Sigmoid colon (tissue), 6 donors: ENCODE measurements at regions not wholly inside any gene's neighbourhood (a gene's known extent, or its start where the extent isn't known, plus 50 kb on each side); places are given as distances from the start of the nearest gene placed in this dataset.

Experiments used
- DNase-seq: peaks from one replicate; pipeline ENCODE4 v3.0.0-alpha.2; 2019
- H3K27ac ChIP-seq, 4 donors: fragments of 200-600 bp; sonication (generic); one replicate each; pipeline ENCODE4 v1.5.1; 2016 to 2019; ENCODE audit warnings: mild to moderate bottlenecking in 1 of 4
- H3K27me3 ChIP-seq, 3 donors: fragments of 200-600 bp; sonication (generic); one replicate each; pipeline ENCODE4 v1.5.1; 2019; ENCODE audit warnings: mild to moderate bottlenecking in 1 of 3
- H3K36me3 ChIP-seq, 4 donors: fragments of 200-600 bp; sonication (generic); one replicate each; pipeline ENCODE4 v1.5.1; 2016 to 2019
- H3K4me1 ChIP-seq, 4 donors: fragments of 200-600 bp; sonication (generic); one replicate each; pipeline ENCODE4 v1.5.1; 2017 to 2019
- H3K4me3 ChIP-seq, 4 donors: fragments of 200-600 bp; sonication (generic); one replicate each; pipeline ENCODE4 v1.5.1; 2017 to 2019; ENCODE audit warnings: mild to moderate bottlenecking in 2 of 4, moderate library complexity in 1 of 4
- H3K9me3 ChIP-seq, 4 donors: fragments of 200-600 bp in 3 of 4; sonication (generic) in 3 of 4; one replicate each; pipeline versions ENCODE4 v1.5.1 to v1.6.1; 2013 to 2019
- EP300 ChIP-seq, 4 donors: sonication (generic); formaldehyde crosslinking; IDR thresholded peaks; one replicate each; pipeline ENCODE4 v1.6.1; 2017; ENCODE audit warnings: antibody characterized with exemption in 4 of 4
- POLR2A ChIP-seq, 2 donors: fragments of 450-650 bp; IDR thresholded peaks; one replicate each; pipeline ENCODE4 v1.6.1; 2016; ENCODE audit warnings: antibody characterized with exemption in 2 of 2, mild to moderate bottlenecking in 2 of 2, moderate library complexity in 2 of 2
- POLR2AphosphoS5 ChIP-seq, 4 donors: sonication (generic); formaldehyde crosslinking; IDR thresholded peaks; one replicate each; pipeline ENCODE4 v1.6.1; 2017; ENCODE audit warnings: antibody characterized with exemption in 4 of 4
- WGBS, 2 donors: extraction: QIAGEN DNeasy Blood & Tissue Kit; methylation state at CpG; one replicate each; pipeline ENCODE4 v1.1.7; 2013; 5-methylcytosine and 5-hydroxymethylcytosine counted together
- intact Hi-C: fragments of 100-400 bp; cut with DNase I; formaldehyde crosslinking; loops from one replicate; pipeline ENCODE4 v1.15.1; 2023
- TF ChIP-seq, protein P1 (sequence below), 4 experiments: fragments of 450-650 bp in 3 of 4; fragments of 200-600 bp in 1 of 4; IDR thresholded peaks; one replicate each; pipeline ENCODE4 v1.5.1; 2016 to 2019; ENCODE audit warnings: antibody characterized with exemption in 4 of 4, mild to moderate bottlenecking in 3 of 4, moderate library complexity in 2 of 4
- donor health status: healthy with polysubstance abuse.
- donor health status: healthy.

DNA sequence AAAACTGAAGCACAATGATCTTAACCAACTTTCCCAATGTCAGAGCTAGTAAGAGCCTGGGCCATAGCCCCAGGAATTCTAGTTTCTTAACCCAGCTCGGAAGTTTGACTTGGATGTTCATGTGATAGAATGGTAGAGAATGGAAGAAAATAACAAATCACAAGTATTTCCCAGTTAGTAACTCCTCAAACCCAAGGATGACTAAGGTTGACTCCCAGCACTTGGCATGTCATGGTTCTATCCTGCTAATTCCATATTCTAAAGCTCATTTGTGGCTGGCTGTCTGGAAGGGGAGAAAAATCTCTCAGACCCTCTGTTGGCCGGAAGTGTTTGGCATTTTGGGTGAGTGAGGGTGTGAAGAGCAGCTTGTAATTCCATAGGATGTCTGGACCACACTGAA, 248.7 kb downstream of the RFPL4B start:
- Histone ChIP-seq H3K36me3 (no peaks in the 10 kb centered on the region), H3K9me3 (no peaks in the 10 kb centered on the region), H3K4me3 (no peak overlapping the region), H3K27ac (no peak overlapping the region), H3K27me3 (no peaks in the 10 kb centered on the region), H3K4me1 (no peaks in the 10 kb centered on the region)
- DNase-seq = no peak
- intact Hi-C loops = no loop called here
- 83 to 91% methylated on average over 2 of the region's 2 CpGs for WGBS, 2 donors
- TF ChIP-seq, protein P1, sequence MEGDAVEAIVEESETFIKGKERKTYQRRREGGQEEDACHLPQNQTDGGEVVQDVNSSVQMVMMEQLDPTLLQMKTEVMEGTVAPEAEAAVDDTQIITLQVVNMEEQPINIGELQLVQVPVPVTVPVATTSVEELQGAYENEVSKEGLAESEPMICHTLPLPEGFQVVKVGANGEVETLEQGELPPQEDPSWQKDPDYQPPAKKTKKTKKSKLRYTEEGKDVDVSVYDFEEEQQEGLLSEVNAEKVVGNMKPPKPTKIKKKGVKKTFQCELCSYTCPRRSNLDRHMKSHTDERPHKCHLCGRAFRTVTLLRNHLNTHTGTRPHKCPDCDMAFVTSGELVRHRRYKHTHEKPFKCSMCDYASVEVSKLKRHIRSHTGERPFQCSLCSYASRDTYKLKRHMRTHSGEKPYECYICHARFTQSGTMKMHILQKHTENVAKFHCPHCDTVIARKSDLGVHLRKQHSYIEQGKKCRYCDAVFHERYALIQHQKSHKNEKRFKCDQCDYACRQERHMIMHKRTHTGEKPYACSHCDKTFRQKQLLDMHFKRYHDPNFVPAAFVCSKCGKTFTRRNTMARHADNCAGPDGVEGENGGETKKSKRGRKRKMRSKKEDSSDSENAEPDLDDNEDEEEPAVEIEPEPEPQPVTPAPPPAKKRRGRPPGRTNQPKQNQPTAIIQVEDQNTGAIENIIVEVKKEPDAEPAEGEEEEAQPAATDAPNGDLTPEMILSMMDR (IDR thresholded peaks at IDR 0.05) = no peak
- no peak for TF ChIP-seq EP300 (IDR thresholded peaks at IDR 0.05)
- no peak for TF ChIP-seq POLR2AphosphoS5 (IDR thresholded peaks at IDR 0.05)
- TF ChIP-seq POLR2A (IDR thresholded peaks at IDR 0.05) = no peak

DNA sequence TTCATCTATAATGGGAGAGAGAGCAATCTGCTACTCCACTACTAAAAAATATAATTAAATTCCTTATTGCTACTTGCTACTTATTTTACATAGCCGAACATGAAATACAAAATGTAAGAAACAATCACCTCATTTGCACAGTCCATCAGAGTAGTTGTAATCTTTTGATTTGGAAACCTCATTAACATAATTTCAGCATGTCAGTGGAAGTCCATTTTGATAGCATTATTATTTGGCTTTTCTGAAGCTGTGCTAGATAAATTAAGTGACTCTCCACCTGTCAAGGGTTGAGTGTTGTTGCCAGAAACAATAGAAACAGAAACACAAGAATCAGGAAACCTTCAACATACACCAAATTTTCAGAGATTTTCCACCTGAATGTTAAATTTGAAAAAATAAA, 250.0 kb downstream of the RFPL4B start:
- H3K27ac ChIP-seq = no peak overlapping the region
- DNase-seq = no peak
- no peaks in the 10 kb centered on the region for H3K27me3 ChIP-seq
- WGBS, 2 donors = 84 to 94% methylated on average over 1 of the region's 1 CpG
- H3K36me3 ChIP-seq = no peaks in the 10 kb centered on the region
- H3K4me1 ChIP-seq = no peaks in the 10 kb centered on the region
- H3K9me3 ChIP-seq = no peaks in the 10 kb centered on the region
- no peak for TF ChIP-seq POLR2A (IDR thresholded peaks at IDR 0.05)
- no peak for TF ChIP-seq POLR2AphosphoS5 (IDR thresholded peaks at IDR 0.05)
- TF ChIP-seq, protein P1 (IDR thresholded peaks at IDR 0.05) = no peak
- no peak for TF ChIP-seq EP300 (IDR thresholded peaks at IDR 0.05)
- H3K4me3 ChIP-seq = no peak overlapping the region
- intact Hi-C loops = no loop called here

DNA sequence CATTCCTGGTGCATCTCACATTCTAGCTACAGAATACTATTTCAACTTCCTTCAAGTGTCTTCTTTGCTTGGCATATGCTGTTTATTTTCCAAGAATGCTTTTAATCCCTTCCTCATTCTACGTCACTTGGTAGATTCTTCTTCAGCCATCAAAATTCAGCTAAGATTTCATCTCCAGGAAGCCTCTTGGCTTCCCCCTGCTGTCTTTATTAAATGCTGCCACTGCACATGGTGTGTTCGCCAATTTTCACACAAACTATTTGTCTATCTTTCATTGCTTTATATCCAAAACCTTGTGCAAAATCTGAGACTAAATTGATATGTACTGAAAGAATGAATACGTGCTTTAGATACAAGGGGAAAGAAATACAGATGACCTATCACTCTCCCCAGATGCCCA, 253.0 kb downstream of the RFPL4B start:
- Histone ChIP-seq H3K4me1 (no peaks in the 10 kb centered on the region), H3K27ac (no peak overlapping the region), H3K4me3 (no peak overlapping the region), H3K9me3 (peaks cover 0 to 7% (median 0%) of the 10 kb centered on the region in 4 donors), H3K36me3 (no peaks in the 10 kb centered on the region), H3K27me3 (no peaks in the 10 kb centered on the region)
- no peak for DNase-seq
- WGBS, 2 donors = 83 to 91% methylated on average over 3 of the region's 3 CpGs
- intact Hi-C loops = no loop called here
- TF ChIP-seq, protein P1 (IDR thresholded peaks at IDR 0.05) = no peak
- TF ChIP-seq POLR2AphosphoS5 (IDR thresholded peaks at IDR 0.05) = no peak
- TF ChIP-seq POLR2A (IDR thresholded peaks at IDR 0.05) = no peak
- TF ChIP-seq EP300 (IDR thresholded peaks at IDR 0.05) = no peak

DNA sequence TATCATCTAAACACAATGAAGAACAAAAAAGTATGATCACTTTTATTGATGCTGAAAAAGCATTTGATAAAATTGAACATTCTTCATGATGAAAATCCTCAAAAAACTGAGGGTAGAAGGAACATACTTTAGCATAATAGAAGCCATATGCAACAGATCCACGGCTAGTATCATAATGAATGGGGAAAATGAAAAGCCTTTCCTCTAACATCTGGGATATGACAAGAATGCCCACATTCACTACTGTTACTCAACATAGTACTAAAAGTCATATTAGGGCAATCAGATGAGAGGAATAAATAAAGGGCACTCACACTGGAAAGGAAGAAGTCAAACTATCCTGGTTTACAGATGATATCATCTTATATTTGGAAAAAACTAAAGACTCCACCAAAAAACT, 256.6 kb downstream of the RFPL4B start:
- peaks cover 0 to 7% (median 0%) of the 10 kb centered on the region in 4 donors for H3K9me3 ChIP-seq
- no peak overlapping the region for H3K27ac ChIP-seq
- peaks cover 0 to 8% (median 6%) of the 10 kb centered on the region in 4 donors for H3K4me1 ChIP-seq
- WGBS, 2 donors = 90 to 91% methylated on average over 1 of the region's 1 CpG
- intact Hi-C loops = no loop called here
- no peaks in the 10 kb centered on the region for H3K36me3 ChIP-seq
- TF ChIP-seq POLR2A (IDR thresholded peaks at IDR 0.05) = no peak
- no peak for TF ChIP-seq POLR2AphosphoS5 (IDR thresholded peaks at IDR 0.05)
- TF ChIP-seq, protein P1 (IDR thresholded peaks at IDR 0.05) = no peak
- no peak for TF ChIP-seq EP300 (IDR thresholded peaks at IDR 0.05)
- no peak overlapping the region for H3K4me3 ChIP-seq
- no peaks in the 10 kb centered on the region for H3K27me3 ChIP-seq
- no peak for DNase-seq
